T1000 (cell line): ENCODE measurements at regions not wholly inside any gene's neighbourhood (a gene's known extent, or its start where the extent isn't known, plus 50 kb on each side); places are given as distances from the start of the nearest gene placed in this dataset.
"Not testable (repeated sequence)": the region's sequence is repeated elsewhere in the genome, so short reads cannot be mapped to it uniquely, and the experiment has no call there.

ENCODE experiments used
- DNase-seq: peaks from one replicate; lab custom pipeline; 2025; ENCODE audit warnings: mixed read lengths; lab: John Stamatoyannopoulos, UW

DNA sequence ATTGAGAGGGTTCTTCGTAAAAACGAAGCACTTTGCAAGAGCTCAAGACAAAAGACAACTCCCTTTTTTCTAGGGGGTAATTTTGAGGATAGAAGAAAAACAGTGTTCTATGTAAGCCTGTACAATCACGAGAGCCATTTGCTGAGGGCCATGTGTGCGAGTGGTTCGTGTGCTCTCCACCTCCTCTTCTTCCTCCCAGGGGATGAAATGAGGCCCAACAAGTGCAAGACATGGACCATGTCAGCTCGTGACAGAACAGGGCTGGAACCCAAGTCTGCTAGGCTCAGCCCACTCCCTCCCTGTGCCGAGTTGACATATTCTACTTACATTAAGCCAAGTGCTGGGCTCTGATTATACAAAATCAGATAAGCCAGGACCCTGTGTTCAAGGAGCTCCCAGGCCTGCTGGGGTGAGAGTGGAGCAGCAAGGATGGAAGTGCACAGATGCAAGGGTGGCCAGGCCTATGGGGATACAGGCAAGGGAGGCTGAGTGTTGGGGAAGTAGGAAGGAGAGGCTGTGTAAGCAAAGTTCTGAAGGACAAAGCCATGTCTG, 97.9 kb upstream of the MSX2 start:
- DNase-seq: no peak

DNA sequence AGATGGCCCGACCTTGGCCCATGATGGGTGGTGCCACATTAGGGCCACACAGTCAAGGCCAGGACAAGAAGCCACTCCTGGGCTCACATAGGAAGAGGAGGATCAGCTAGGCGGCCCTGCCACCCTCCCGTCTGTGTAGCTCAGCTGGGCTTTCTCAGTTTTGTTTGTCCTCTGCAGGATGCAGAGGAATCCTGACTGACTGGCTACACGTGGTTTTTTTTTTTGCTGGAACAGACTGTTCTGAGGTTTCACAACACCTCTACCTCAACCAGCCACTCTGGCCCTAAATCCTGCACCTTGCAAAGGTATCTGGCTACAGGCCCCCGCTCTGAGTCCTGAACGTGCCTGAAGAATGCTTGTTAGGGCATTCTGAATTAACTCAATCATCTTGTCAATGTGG, 88.3 kb upstream of the MSX2 start:
- no peak for DNase-seq

- no peak for DNase-seq
These were observed 81.5 kb upstream of the MSX2 start for GRCh38 chr5:174642816-174643405.

- no peak for DNase-seq
These were observed 79.9 kb upstream of the MSX2 start for GRCh38 chr5:174644436-174644835.

DNA sequence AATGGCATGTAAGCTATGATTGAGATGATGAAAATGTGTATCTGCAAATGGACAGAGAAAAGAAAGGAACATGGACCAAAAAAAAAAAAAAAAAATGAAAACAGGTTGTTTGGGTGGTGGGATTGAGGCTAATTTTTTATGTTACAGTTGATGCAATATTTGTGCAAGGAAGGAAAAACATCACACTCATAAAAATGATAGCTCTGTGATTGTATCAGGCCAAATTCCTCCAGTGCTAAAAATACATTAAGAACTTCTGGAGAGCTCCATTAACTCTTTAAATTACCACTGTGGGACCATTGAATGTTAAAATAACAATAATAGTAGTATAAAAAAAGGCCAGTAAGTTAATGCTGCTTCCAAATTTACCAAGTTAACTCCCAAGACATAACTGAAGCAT, 79.5 kb upstream of the MSX2 start:
- no peak for DNase-seq

DNA sequence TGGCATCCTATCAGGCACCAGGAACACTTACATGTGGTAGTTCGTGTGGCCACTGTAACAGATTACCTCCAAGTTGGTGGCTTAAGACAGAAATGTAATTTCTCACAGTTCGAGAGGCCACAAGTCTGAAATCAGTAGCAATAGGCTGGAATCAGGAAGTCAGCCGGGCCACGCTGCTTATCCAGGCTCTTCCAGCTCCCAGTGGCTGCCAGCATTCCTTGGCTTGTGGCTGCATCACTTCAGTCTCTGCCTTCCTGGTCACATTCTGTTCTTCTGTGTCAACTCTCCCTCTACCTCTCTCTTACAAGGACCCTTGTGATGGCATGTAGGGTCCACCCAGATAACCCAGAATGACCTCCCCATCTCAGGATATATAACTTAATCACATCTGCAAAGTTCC, 78.7 kb upstream of the MSX2 start:
- DNase-seq: no peak

DNA sequence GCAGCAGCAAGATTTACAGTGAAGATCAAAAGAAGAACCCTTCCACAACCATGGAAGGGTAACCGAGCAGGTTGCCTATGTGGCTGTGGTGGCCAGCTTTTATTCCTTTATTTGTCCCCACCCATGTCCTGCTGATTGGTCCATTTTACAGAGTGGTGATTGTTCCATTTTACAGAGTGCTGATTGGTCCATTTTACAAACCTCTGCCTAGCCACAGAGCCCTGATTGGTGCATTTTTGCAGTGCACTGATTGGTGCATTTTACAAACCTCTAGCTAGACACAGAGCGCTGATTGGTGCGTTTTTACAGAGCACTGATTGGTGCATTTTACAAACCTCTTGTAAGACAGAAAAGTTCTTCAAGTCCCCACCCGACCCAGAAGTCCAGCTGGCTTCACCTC, 75.8 kb upstream of the MSX2 start:
- not testable (repeated sequence) for DNase-seq

DNA sequence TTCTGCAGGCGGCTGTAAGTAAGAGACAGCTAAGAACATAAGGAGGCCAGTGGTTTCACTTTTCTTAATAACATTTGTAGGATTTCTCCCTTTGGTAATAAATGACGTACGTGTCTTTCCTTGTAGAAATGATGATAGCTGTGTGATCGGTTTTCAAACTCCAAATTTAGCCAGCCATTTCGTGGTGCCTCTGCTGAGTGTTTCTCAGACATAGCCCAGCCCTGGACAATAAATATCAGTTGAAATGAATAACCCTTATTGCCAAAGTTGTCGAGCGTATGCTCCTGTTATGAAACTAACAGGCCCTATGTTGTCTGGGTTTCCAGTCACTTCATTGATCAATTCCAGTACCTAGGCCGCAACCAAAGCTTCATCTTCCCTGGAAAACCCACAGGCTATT, 75.0 kb upstream of the MSX2 start:
- DNase-seq: no peak

DNA sequence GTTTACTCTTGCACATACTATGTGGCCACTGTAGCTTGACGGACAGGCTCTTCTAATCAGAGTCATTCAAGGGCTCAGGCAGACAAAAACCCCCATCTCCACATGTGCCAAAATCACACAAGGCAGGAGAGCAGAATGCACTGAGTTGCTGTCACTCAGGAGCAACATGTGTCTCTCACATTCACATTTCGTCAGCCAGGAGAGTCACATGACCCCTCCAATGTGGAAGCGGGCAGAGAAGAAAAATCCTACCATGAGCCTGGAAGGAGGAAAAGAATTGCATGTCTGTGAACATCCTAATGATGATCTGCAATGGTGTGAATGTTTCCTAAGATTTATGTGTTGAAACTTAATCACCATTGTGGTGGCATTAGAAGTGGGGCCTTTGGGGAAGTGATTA, 69.9 kb upstream of the MSX2 start:
- DNase-seq: no peak

- no peak for DNase-seq
These were observed 69.0 kb upstream of the MSX2 start for GRCh38 chr5:174655351-174655750.

DNA sequence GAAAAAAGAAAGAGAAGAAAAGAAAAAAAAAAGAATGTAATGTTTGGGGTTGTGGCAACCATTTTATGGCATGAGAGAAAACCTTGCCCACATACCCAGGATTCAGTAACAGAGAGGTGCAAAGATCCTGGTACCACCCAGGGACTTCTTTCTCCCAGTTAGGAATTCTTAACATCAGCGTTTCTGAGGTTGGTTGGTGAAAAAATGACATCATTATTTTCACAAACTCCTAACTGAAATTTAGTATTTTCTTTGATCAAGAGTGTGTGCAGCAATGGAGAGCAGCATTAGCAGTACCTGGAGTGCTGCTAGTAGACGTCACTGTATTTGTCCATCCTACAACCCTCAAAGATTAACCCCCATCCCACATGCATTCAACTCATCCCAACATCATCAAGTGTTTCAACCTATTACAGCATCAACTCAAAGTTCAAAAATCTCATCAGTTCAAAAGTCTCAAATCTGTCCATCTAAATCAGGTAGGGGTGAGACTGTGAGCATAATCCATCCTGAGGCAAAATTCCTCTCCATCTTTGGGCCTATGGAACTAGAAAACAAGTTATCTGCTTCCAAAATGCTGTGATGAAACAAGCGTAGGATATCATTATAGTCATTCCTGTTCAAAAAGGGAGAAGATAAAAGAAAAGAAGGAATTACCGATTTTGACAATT, 60.1 kb upstream of the MSX2 start:
- no peak for DNase-seq

GRCh38 chr5:174665347-174665746, 59.0 kb upstream of the MSX2 start:
- no peak for DNase-seq

DNA sequence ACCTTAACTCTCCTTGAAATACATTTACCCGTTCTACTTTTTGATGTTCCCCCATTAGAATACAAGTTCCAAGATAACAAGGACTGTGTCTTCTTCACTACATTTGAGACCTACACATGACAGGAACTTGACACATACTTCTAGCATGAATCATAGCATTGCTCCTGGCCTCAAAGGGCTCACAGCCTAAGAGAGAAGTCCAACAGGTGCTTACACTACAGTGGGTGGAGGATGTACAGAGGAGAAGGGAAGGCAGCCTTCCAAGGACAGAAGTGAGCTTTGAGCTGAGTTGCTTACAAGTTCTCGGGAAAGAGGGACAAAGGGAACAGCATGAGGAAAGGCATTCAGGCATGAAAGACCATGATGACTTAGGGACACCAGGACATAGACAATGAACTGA, 56.9 kb upstream of the MSX2 start:
- DNase-seq: no peak

DNA sequence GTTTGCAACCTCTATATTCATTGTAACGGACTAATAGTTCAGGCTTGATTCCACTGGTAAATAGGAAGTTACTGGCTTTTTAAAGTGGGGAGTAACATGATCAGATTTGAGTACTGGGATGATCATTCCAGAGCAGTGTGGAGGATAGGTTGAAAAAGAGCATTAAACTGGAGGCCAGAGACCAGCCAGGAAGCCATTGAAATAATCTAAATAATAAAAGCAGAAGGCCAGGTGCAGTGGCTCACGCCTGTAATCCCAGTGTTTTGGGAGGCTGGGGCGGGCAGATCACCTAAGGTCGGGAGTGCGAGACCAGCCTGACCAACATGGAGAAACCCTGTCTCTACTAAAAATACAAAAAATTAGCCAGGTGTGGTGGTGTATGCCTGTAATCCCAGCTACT, 56.0 kb upstream of the MSX2 start:
- no peak for DNase-seq
